RWPE2 (cell line): ENCODE measurements at regions not wholly inside any gene's neighbourhood (a gene's known extent, or its start where the extent isn't known, plus 50 kb on each side); places are given as distances from the start of the nearest gene placed in this dataset.

Source experiments
- ATAC-seq: fragments of 200-7000 bp; cut with Tn5 transposase; 3 replicates; pipeline ENCODE4 v1.9.1; 2021; ENCODE audit warnings: low read depth
- DNase-seq: peaks from one replicate; pipeline ENCODE4 v3.0.0-alpha.2; 2020; ENCODE audit warnings: low spot score
- H3K27ac ChIP-seq: fragments of 450-650 bp; 2 replicates; pipeline ENCODE4 v1.5.1; 2017; ENCODE audit warnings: mild to moderate bottlenecking; ENCODE audit not compliant: poor library complexity, severe bottlenecking
- H3K27me3 ChIP-seq: fragments of 250-450 bp; sonication (Bioruptor Pico); 2 replicates; pipeline ENCODE4 v1.5.1; 2021; ENCODE audit warnings: mild to moderate bottlenecking, moderate library complexity; ENCODE audit not compliant: insufficient read depth, poor library complexity, severe bottlenecking
- H3K36me3 ChIP-seq: fragments of 250-450 bp; sonication (Bioruptor Pico); 2 replicates; pipeline ENCODE4 v1.5.1; 2020; ENCODE audit warnings: low read depth, mild to moderate bottlenecking, moderate library complexity
- H3K4me1 ChIP-seq: fragments of 250-450 bp; sonication (Bioruptor Pico); 2 replicates; pipeline ENCODE4 v1.5.1; 2021; ENCODE audit warnings: mild to moderate bottlenecking, moderate library complexity; ENCODE audit not compliant: insufficient read depth, poor library complexity, severe bottlenecking
- H3K4me3 ChIP-seq: fragments of 250-450 bp; sonication (Bioruptor Pico); 2 replicates; pipeline ENCODE4 v1.5.1; 2021; ENCODE audit warnings: mild to moderate bottlenecking, moderate library complexity; ENCODE audit not compliant: severe bottlenecking
- H3K9me3 ChIP-seq: fragments of 250-450 bp; sonication (Bioruptor Pico); 2 replicates; pipeline ENCODE4 v1.5.1; 2021; ENCODE audit warnings: mild to moderate bottlenecking, moderate library complexity; ENCODE audit not compliant: severe bottlenecking
- TF ChIP-seq, protein P1 (sequence below): fragments of 450-650 bp; IDR thresholded peaks from one replicate; pipeline ENCODE4 v1.5.1; 2017; ENCODE audit warnings: mild to moderate bottlenecking, moderate library complexity; ENCODE audit not compliant: poor library complexity, severe bottlenecking

DNA sequence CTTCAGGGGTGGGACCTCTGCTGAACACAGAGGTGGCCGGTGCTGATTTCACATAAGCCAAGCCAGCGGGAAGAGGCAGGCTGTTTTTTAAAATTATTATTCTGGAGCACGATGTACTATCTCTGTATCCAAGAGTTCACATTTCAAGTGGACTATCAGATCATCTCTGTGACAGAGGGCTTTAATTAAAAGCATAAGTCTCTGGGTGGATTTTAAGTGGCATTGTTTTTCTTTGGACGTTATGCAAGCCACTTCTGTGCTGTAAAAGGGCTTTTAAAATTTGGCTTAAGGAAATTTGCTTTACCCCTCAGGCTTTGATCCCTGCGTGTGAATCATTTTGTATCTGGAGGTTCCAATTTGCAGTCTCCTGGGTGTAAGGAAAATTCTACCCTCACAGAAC is 124.7 kb downstream of the PALM2AKAP2 start:
- Histone ChIP-seq H3K4me3 (no peak overlapping the region), H3K27ac (no peak overlapping the region), H3K36me3 (no peaks in the 10 kb centered on the region), H3K9me3 (no peaks in the 10 kb centered on the region), H3K4me1 (no peaks in the 10 kb centered on the region), H3K27me3 (no peaks in the 10 kb centered on the region)
- TF ChIP-seq, protein P1, sequence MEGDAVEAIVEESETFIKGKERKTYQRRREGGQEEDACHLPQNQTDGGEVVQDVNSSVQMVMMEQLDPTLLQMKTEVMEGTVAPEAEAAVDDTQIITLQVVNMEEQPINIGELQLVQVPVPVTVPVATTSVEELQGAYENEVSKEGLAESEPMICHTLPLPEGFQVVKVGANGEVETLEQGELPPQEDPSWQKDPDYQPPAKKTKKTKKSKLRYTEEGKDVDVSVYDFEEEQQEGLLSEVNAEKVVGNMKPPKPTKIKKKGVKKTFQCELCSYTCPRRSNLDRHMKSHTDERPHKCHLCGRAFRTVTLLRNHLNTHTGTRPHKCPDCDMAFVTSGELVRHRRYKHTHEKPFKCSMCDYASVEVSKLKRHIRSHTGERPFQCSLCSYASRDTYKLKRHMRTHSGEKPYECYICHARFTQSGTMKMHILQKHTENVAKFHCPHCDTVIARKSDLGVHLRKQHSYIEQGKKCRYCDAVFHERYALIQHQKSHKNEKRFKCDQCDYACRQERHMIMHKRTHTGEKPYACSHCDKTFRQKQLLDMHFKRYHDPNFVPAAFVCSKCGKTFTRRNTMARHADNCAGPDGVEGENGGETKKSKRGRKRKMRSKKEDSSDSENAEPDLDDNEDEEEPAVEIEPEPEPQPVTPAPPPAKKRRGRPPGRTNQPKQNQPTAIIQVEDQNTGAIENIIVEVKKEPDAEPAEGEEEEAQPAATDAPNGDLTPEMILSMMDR: no peak
- no peak for DNase-seq
- ATAC-seq: no peak

DNA sequence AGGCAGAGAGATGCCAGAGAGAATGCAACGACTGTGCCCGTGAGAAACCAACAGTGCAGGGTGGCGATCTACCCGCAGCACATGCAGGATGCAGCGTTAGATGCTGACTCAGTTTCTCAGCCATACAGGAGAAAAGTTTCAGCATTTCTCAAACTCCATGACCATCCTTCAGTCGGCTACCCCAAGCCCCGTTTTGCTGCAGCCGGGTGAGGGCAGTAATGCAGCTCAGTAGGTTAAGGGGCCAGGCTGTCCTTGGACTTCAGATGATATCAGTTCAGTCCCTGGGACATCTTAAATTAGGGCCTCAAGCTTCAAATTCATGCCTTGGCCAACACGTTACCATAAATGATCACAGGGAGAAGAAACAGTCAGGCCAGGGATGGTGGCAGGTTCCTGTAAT is 125.5 kb downstream of the PALM2AKAP2 start:
- ATAC-seq (no peak), DNase-seq (no peak)
- peaks cover 6% of the 10 kb centered on the region for H3K4me1 ChIP-seq
- no peak overlapping the region for H3K4me3 ChIP-seq
- TF ChIP-seq, protein P1: no peak
- no peak overlapping the region for H3K27ac ChIP-seq
- H3K36me3 ChIP-seq: no peaks in the 10 kb centered on the region
- H3K27me3 ChIP-seq: no peaks in the 10 kb centered on the region
- H3K9me3 ChIP-seq: no peaks in the 10 kb centered on the region

DNA sequence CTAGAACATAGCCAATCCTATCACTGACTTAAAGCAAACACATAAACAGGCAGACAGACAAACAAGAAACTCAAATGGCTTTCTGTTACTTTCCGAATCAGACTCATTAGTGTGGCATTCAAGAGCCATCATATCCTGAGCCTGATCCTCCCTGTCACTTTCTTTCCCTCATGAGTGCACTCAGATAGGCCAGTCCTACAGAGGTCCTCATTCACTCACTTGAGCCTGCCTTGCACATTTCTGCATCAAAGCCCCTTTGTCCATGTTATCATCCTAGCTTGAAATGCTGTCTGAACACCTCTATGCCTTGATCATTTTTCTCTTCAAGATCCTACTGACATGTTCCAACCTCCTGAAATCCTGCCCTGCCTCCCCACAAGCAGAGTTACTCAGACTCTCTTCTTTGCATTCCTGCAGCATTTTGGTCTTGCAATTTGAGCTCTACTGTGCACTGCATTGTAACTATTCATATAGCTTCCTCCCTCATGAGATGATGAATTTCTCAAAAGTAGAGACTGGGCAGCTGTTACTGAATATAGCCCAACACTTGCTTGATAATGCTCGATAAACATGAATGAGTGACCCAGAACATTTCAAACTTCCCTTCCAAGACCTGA is 126.9 kb downstream of the PALM2AKAP2 start:
- Histone ChIP-seq H3K4me3 (no peak overlapping the region), H3K27ac (no peak overlapping the region), H3K9me3 (no peaks in the 10 kb centered on the region), H3K4me1 (peaks cover 20% of the 10 kb centered on the region), H3K27me3 (no peaks in the 10 kb centered on the region), H3K36me3 (no peaks in the 10 kb centered on the region)
- TF ChIP-seq, protein P1: peak; percentile 9
- ATAC-seq (peak; percentile 15; the same call in 1 of the 3 replicates), DNase-seq (no peak)

DNA sequence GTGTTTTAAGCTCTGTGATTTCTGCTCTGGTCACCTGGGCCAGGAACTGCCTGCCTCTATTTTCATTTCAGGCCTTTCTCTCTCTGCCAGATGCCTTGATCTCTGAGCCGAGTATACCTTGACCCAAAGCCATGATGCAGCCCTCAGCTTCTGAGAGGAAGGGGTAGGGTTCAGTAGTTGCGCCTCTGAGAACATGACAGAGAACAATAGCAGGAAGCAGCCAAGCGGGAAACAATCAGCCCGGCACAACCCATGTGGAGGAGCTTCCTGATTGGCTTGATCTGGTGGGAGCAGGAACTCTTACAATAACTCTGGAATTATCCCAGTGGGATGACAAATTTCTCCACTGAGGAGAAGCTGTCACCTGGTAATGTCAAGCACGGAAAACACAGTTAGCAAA is 127.4 kb downstream of the PALM2AKAP2 start:
- ATAC-seq: no peak
- H3K9me3 ChIP-seq: no peaks in the 10 kb centered on the region
- H3K27ac ChIP-seq: no peak overlapping the region
- H3K4me3 ChIP-seq: no peak overlapping the region
- DNase-seq: no peak
- peaks cover 26% of the 10 kb centered on the region for H3K4me1 ChIP-seq
- H3K36me3 ChIP-seq: no peaks in the 10 kb centered on the region
- TF ChIP-seq, protein P1: no peak
- H3K27me3 ChIP-seq: no peaks in the 10 kb centered on the region

DNA sequence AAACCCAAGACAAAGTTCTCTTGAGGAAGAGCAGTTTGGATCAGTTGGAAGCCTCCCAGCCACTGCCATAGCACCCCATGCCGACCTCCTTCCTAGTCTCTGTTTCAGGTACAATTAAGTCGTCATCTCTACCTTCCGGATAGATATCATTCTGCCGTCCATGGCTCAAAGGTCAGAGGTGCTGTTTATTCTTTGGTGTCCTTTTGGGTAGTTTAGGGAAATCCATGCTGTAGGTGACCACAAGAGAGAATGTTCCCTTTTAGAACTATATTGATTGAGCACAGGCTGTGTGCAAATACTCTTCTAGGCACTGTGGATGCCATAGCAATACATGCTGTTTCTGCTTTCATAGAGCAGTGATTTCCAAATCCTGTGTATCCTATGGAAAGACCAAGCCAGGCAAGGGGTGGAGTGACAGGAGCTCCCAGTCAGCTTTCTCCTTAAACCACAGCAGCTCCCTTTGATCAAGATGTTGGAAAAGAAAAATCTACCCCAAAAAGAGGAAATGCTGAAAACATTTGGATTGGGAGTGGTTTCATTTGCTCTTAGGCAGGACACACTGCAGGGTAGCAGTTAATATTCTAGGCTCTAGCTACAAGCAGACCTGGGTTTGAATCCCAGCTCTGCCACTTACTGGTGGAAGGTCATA is 127.9 kb downstream of the PALM2AKAP2 start:
- H3K4me1 ChIP-seq: peaks cover 31% of the 10 kb centered on the region
- H3K9me3 ChIP-seq: no peaks in the 10 kb centered on the region
- no peak overlapping the region for H3K27ac ChIP-seq
- DNase-seq (no peak), ATAC-seq (no peak)
- H3K27me3 ChIP-seq: no peaks in the 10 kb centered on the region
- no peaks in the 10 kb centered on the region for H3K36me3 ChIP-seq
- TF ChIP-seq, protein P1: no peak
- H3K4me3 ChIP-seq: no peak overlapping the region
